H9 (cell line): ENCODE measurements at regions not wholly inside any gene's neighbourhood (a gene's known extent, or its start where the extent isn't known, plus 50 kb on each side); places are given as distances from the start of the nearest gene placed in this dataset.

Experiments
- DNase-seq: peaks from one replicate; pipeline ENCODE4 v3.0.0-alpha.2; 2017
- H2AFZ ChIP-seq: one replicate; pipeline ENCODE4 v1.6.1; 2013; ENCODE audit warnings: mild to moderate bottlenecking, low read length, control low read depth, moderate library complexity
- H2AK5ac ChIP-seq: 2 replicates; pipeline ENCODE4 v1.6.1; 2013; ENCODE audit warnings: low read length, control low read depth, mixed read lengths; ENCODE audit not compliant: insufficient read length
- H2BK120ac ChIP-seq: one replicate; pipeline ENCODE4 v1.6.1; 2013; ENCODE audit warnings: low read depth, mild to moderate bottlenecking, low read length, control low read depth, inconsistent platforms; ENCODE audit not compliant: poor library complexity, severe bottlenecking
- H2BK12ac ChIP-seq: 2 replicates; pipeline ENCODE4 v1.6.1; 2013; ENCODE audit warnings: low read length, control low read depth, mixed read lengths, low read depth; ENCODE audit not compliant: insufficient read length
- H2BK15ac ChIP-seq: 2 replicates; pipeline ENCODE4 v1.6.1; 2013; ENCODE audit warnings: low read depth, low read length, control low read depth
- H2BK20ac ChIP-seq: one replicate; pipeline ENCODE4 v1.6.1; 2013; ENCODE audit warnings: low read depth, mild to moderate bottlenecking, low read length, control low read depth, inconsistent platforms; ENCODE audit not compliant: poor library complexity, severe bottlenecking
- H2BK5ac ChIP-seq: 2 replicates; pipeline ENCODE4 v1.6.1; 2013; ENCODE audit warnings: low read length, control low read depth, mixed read lengths; ENCODE audit not compliant: insufficient read length
- H3K14ac ChIP-seq: 2 replicates; pipeline ENCODE4 v1.6.1; 2013; ENCODE audit warnings: low read length, control low read depth; ENCODE audit not compliant: insufficient read depth
- H3K18ac ChIP-seq: 2 replicates; pipeline ENCODE4 v1.6.1; 2013; ENCODE audit warnings: low read depth, mild to moderate bottlenecking, mixed read lengths, low read length, control low read depth; ENCODE audit not compliant: insufficient read length
- H3K23ac ChIP-seq: 2 replicates; pipeline ENCODE4 v1.6.1; 2013; ENCODE audit warnings: low read length, control low read depth, mixed read lengths, low read depth; ENCODE audit not compliant: insufficient read length
- H3K23me2 ChIP-seq: 2 replicates; pipeline ENCODE4 v1.6.1; 2013; ENCODE audit warnings: low read depth, mild to moderate bottlenecking, mixed read lengths, low read length, control low read depth; ENCODE audit not compliant: insufficient read length, poor library complexity, severe bottlenecking
- H3K27ac ChIP-seq: 2 replicates; pipeline ENCODE4 v1.5.1; 2013; ENCODE audit warnings: low read length, control low read depth, mixed read lengths, low read depth; ENCODE audit not compliant: insufficient read length
- H3K27me3 ChIP-seq: 2 replicates; pipeline ENCODE4 v1.6.1; 2013; ENCODE audit warnings: low read length, control low read depth, inconsistent platforms; ENCODE audit not compliant: insufficient read depth
- H3K4ac ChIP-seq: 2 replicates; pipeline ENCODE4 v1.6.1; 2013; ENCODE audit warnings: low read depth, mild to moderate bottlenecking, control low read depth, inconsistent platforms, low read length, moderate library complexity
- H3K4me1 ChIP-seq: 2 replicates; pipeline ENCODE4 v1.6.1; 2013; ENCODE audit warnings: low read length, control low read depth, inconsistent platforms; ENCODE audit not compliant: insufficient read depth
- H3K4me2 ChIP-seq: 2 replicates; pipeline ENCODE4 v1.6.1; 2013; ENCODE audit warnings: low read length, control low read depth, mixed read lengths; ENCODE audit not compliant: insufficient read length, insufficient read depth
- H3K56ac ChIP-seq: 2 replicates; pipeline ENCODE4 v1.6.1; 2013; ENCODE audit warnings: low read depth, mild to moderate bottlenecking, mixed read lengths, low read length, control low read depth; ENCODE audit not compliant: insufficient read length
- H3K79me1 ChIP-seq: 2 replicates; pipeline ENCODE4 v1.6.1; 2013; ENCODE audit warnings: low read depth, mild to moderate bottlenecking, moderate library complexity, low read length, control low read depth, inconsistent platforms; ENCODE audit not compliant: insufficient read depth, poor library complexity, severe bottlenecking
- H3K79me2 ChIP-seq: 2 replicates; pipeline ENCODE4 v1.6.1; 2013; ENCODE audit warnings: low read length, control low read depth, inconsistent platforms; ENCODE audit not compliant: insufficient read depth
- H3K9ac ChIP-seq: 2 replicates; pipeline ENCODE4 v1.6.1; 2013; ENCODE audit warnings: low read length, control low read depth, mixed read lengths; ENCODE audit not compliant: insufficient read length; ENCODE audit errors: extremely low read depth
- H3K9me3 ChIP-seq: one replicate; pipeline ENCODE4 v1.6.1; 2013; ENCODE audit warnings: low read depth, low read length, inconsistent platforms; ENCODE audit not compliant: control insufficient read depth
- H3T11ph ChIP-seq: one replicate; pipeline ENCODE4 v1.6.1; 2013; ENCODE audit warnings: mild to moderate bottlenecking, low read length, control low read depth, inconsistent platforms
- H4K20me1 ChIP-seq: one replicate; pipeline ENCODE4 v1.6.1; 2013; ENCODE audit not compliant: control insufficient read depth, insufficient read length, insufficient read depth
- H4K5ac ChIP-seq: 2 replicates; pipeline ENCODE4 v1.6.1; 2013; ENCODE audit warnings: low read depth, mild to moderate bottlenecking, mixed read lengths, low read length, control low read depth; ENCODE audit not compliant: insufficient read length
- H4K8ac ChIP-seq: replicated peaks from 2 replicates; pipeline ENCODE4 v1.6.1; 2013; ENCODE audit warnings: low read length, control low read depth, mixed read lengths, low read depth; ENCODE audit not compliant: insufficient read length
- H4K91ac ChIP-seq: 2 replicates; pipeline ENCODE4 v1.6.1; 2013; ENCODE audit warnings: low read depth, mild to moderate bottlenecking, moderate library complexity, mixed read lengths, low read length, control low read depth; ENCODE audit not compliant: insufficient read length
- H3K27ac Mint-ChIP-seq, 3 experiments: 2 replicates in 2 of 3; 3 replicates in 1 of 3; pipeline ENCODE4 v1.8.0; 2020 to 2021; ENCODE audit warnings: mixed read lengths in 3 of 3, mild to moderate bottlenecking in 1 of 3, moderate library complexity in 1 of 3
- H3K27me3 Mint-ChIP-seq: 2 replicates; pipeline ENCODE4 v1.8.0; 2021; ENCODE audit warnings: low read depth, mild to moderate bottlenecking, moderate library complexity, mixed read lengths
- H3K36me3 Mint-ChIP-seq, 3 experiments: 2 replicates in 2 of 3; 3 replicates in 1 of 3; pipeline ENCODE4 v1.8.0; 2020 to 2021; ENCODE audit warnings: low read depth in 3 of 3, mixed read lengths in 3 of 3; ENCODE audit not compliant: insufficient read depth in 1 of 3
- H3K4me1 Mint-ChIP-seq, 2 experiments: 2 replicates each; pipeline ENCODE4 v1.8.0; 2020; ENCODE audit warnings: mixed read lengths in 2 of 2
- H3K4me3 Mint-ChIP-seq, 2 experiments: 2 replicates in 1 of 2; 3 replicates in 1 of 2; pipeline ENCODE4 v1.8.0; 2020 to 2021; ENCODE audit warnings: mild to moderate bottlenecking in 2 of 2, mixed read lengths in 2 of 2, moderate library complexity in 1 of 2
- H3K9me3 Mint-ChIP-seq, 2 experiments: 2 replicates in 1 of 2; 3 replicates in 1 of 2; pipeline ENCODE4 v1.8.0; 2020; ENCODE audit warnings: mild to moderate bottlenecking in 2 of 2, mixed read lengths in 2 of 2, moderate library complexity in 1 of 2
- WGBS: extraction: QIAGEN DNeasy Blood & Tissue Kit; methylation state at CpG from one replicate; pipeline ENCODE4 v1.1.7; 2013; ENCODE audit warnings: missing lambda C conversion rate, low lambda C conversion rate, mixed read lengths; ENCODE audit not compliant: insufficient read length; ENCODE audit errors: extremely low coverage; 5-methylcytosine and 5-hydroxymethylcytosine counted together
- TF ChIP-seq, protein P1 (sequence below): fragments of 200-600 bp; sonication (generic); conservative IDR thresholded peaks from 3 replicates; pipeline ENCODE4 v1.8.0; 2021; ENCODE audit warnings: antibody characterized with exemption, mild to moderate bottlenecking

DNA sequence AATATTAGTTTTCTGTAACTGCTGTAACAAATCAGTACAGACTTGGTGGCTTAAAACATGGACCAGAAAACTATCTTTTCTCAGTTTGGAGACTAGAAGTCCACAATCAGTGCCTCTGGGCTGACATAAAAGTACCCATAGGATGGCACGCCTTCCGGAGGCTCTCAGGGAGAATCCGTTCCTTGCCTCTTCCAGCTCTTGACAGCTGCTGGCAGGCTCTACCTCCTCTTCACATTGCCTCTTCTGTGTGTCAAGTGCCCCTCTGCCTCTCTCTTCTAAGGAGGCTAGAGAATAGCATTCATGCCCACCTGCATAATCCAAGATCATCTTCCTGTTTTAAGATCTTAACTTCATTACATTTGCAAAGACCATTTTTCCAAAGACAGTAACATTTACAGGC, 1194.2 kb downstream of the EFNB2 start:
- H3K23ac ChIP-seq: no peak overlapping the region
- H3K36me3 Mint-ChIP-seq: no peaks in the 10 kb centered on the region
- no peak overlapping the region for H3K27ac ChIP-seq
- H3K18ac ChIP-seq: no peak overlapping the region
- no peak overlapping the region for H2AK5ac ChIP-seq
- H3T11ph ChIP-seq: no peak overlapping the region
- no peaks in the 10 kb centered on the region for H3K23me2 ChIP-seq
- H2BK5ac ChIP-seq: no peak overlapping the region
- H2BK120ac ChIP-seq: no peak overlapping the region
- peaks cover 3 to 7% of the 10 kb centered on the region in 2 experiments; a peak in 3 of 4 replicates for H3K4me1 Mint-ChIP-seq
- TF ChIP-seq, protein P1, sequence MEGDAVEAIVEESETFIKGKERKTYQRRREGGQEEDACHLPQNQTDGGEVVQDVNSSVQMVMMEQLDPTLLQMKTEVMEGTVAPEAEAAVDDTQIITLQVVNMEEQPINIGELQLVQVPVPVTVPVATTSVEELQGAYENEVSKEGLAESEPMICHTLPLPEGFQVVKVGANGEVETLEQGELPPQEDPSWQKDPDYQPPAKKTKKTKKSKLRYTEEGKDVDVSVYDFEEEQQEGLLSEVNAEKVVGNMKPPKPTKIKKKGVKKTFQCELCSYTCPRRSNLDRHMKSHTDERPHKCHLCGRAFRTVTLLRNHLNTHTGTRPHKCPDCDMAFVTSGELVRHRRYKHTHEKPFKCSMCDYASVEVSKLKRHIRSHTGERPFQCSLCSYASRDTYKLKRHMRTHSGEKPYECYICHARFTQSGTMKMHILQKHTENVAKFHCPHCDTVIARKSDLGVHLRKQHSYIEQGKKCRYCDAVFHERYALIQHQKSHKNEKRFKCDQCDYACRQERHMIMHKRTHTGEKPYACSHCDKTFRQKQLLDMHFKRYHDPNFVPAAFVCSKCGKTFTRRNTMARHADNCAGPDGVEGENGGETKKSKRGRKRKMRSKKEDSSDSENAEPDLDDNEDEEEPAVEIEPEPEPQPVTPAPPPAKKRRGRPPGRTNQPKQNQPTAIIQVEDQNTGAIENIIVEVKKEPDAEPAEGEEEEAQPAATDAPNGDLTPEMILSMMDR: no peak
- H4K20me1 ChIP-seq: no peaks in the 10 kb centered on the region
- no peak overlapping the region for H2BK12ac ChIP-seq
- no peak overlapping the region for H4K91ac ChIP-seq
- WGBS: no CpG with 5 or more reads among the region's 3 CpGs
- H3K79me1 ChIP-seq: no peaks in the 10 kb centered on the region
- no peak for DNase-seq
- no peaks in the 10 kb centered on the region for H3K9me3 Mint-ChIP-seq
- H4K5ac ChIP-seq: no peak overlapping the region
- H3K4me2 ChIP-seq: no peak overlapping the region
- no peak overlapping the region for H2AFZ ChIP-seq
- H3K27me3 ChIP-seq: no peaks in the 10 kb centered on the region
- no peaks in the 10 kb centered on the region for H3K27me3 Mint-ChIP-seq
- H3K4me1 ChIP-seq: peaks cover 2% of the 10 kb centered on the region; the same call in 1 of the 2 replicates
- no peak overlapping the region for H4K8ac ChIP-seq
- H3K4ac ChIP-seq: no peak overlapping the region
- H3K27ac Mint-ChIP-seq: no peak overlapping the region
- no peaks in the 10 kb centered on the region for H3K79me2 ChIP-seq
- no peak overlapping the region for H3K9ac ChIP-seq
- H2BK20ac ChIP-seq: no peak overlapping the region
- H3K9me3 ChIP-seq: no peaks in the 10 kb centered on the region
- no peak overlapping the region for H3K4me3 Mint-ChIP-seq
- no peak overlapping the region for H3K56ac ChIP-seq
- no peak overlapping the region for H2BK15ac ChIP-seq
- H3K14ac ChIP-seq: no peak overlapping the region
